Stomach (tissue), 8 donors: ENCODE measurements at regions not wholly inside any gene's neighbourhood (a gene's known extent, or its start where the extent isn't known, plus 50 kb on each side); places are given as distances from the start of the nearest gene placed in this dataset.
"Not testable (repeated sequence)": the region's sequence is repeated elsewhere in the genome, so short reads cannot be mapped to it uniquely, and the experiment has no call there.

Experiments used
- DNase-seq, 2 donors: peaks; one replicate each; pipeline versions ENCODE4 v3.0.0 to v3.0.0-alpha.2; 2013 to 2019
- H3K27ac ChIP-seq, 5 donors: fragments of 200-600 bp in 4 of 5; sonication (generic) in 4 of 5; one replicate each; pipeline ENCODE4 v1.5.1; 2013 to 2019; ENCODE audit warnings: mild to moderate bottlenecking in 1 of 5, moderate library complexity in 1 of 5
- H3K27me3 ChIP-seq, 3 donors: fragments of 200-600 bp; sonication (generic); one replicate each; pipeline ENCODE4 v1.5.1; 2017 to 2019; ENCODE audit warnings: mixed run types in 1 of 3
- H3K36me3 ChIP-seq, 4 donors: fragments of 200-600 bp; sonication (generic); 1 replicate in 3 of 4; 2 replicates in 1 of 4; pipeline ENCODE4 v1.5.1; 2016 to 2019
- H3K4me1 ChIP-seq, 4 donors: fragments of 200-600 bp; sonication (generic); one replicate each; pipeline ENCODE4 v1.5.1; 2016 to 2019
- H3K4me3 ChIP-seq, 4 donors: fragments of 200-600 bp; sonication (generic) in 3 of 4; one replicate each; pipeline ENCODE4 v1.5.1; 2016 to 2019; ENCODE audit warnings: mild to moderate bottlenecking in 1 of 4
- H3K9me3 ChIP-seq, 4 donors: fragments of 200-600 bp; sonication (generic); one replicate each; pipeline ENCODE4 v1.5.1; 2016 to 2019
- EP300 ChIP-seq: sonication (generic); formaldehyde crosslinking; IDR thresholded peaks from one replicate; pipeline ENCODE4 v1.6.1; 2017; ENCODE audit warnings: antibody characterized with exemption
- POLR2A ChIP-seq, 4 donors: fragments of 450-650 bp; IDR thresholded peaks; one replicate each; pipeline ENCODE4 v1.6.1; 2016; ENCODE audit warnings: antibody characterized with exemption in 4 of 4, control low read depth in 2 of 4, mild to moderate bottlenecking in 1 of 4, moderate library complexity in 1 of 4
- POLR2AphosphoS5 ChIP-seq, 3 donors: sonication (generic); formaldehyde crosslinking; IDR thresholded peaks; one replicate each; pipeline ENCODE4 v1.6.1; 2016; ENCODE audit warnings: antibody characterized with exemption in 3 of 3
- WGBS, 5 donors: extraction: QIAGEN DNeasy Blood & Tissue Kit in 3 of 5; methylation state at CpG; one replicate each; pipeline versions ENCODE4 v1.1.5 to v1.1.7; 2013 to 2018; 5-methylcytosine and 5-hydroxymethylcytosine counted together
- intact Hi-C: fragments of 100-400 bp; cut with DNase I; formaldehyde crosslinking; loops from one replicate; pipeline ENCODE4 v1.15.1; 2023; ENCODE audit warnings: low total_unique reads
- TF ChIP-seq, protein P1 (sequence below), 7 experiments: fragments of 450-650 bp in 4 of 7; fragments of 200-600 bp in 3 of 7; sonication (generic) in 3 of 7; IDR thresholded peaks; one replicate each; pipeline ENCODE4 v1.5.1; 2016 to 2019; ENCODE audit warnings: antibody characterized with exemption in 7 of 7, control low read depth in 2 of 7, mild to moderate bottlenecking in 1 of 7
- donor health status: healthy with polysubstance abuse.
- donor health status: Bipolar disorder and iron deficiency.
- donor health status: healthy.

DNA sequence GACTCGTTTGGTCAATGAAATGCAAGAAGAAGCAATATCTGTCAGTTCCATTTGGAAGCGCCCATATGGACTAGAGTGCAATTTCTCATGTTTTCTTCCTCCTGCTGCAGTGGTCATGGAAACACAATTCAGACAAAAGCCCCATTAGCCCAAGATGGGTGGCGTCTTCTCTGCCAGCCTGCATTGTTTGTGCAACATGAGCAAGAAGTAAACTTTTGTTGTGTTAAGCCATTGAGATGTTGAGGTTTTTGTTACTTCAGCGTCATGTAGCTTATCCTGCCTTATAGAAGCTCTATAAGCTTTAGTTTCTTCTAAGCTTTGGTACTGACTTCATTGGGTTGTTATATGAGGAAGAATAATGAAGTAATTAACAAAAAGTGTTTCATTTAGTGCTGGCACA lies 137.4 kb downstream of the NPIPB5 start:
- Histone ChIP-seq H3K9me3 (no peaks in the 10 kb centered on the region), H3K27me3 (peaks cover 0 to 73% (median 25%) of the 10 kb centered on the region in 3 donors), H3K4me3 (no peak overlapping the region), H3K36me3 (no peaks in the 10 kb centered on the region), H3K27ac (no peak overlapping the region), H3K4me1 (no peaks in the 10 kb centered on the region)
- intact Hi-C loops = no loop called here
- WGBS, 5 donors = 66 to 76% (median 71%) methylated on average over 4 of the region's 4 CpGs
- no peak for DNase-seq
- TF ChIP-seq POLR2A (IDR thresholded peaks at IDR 0.05) (no peak), POLR2AphosphoS5 (IDR thresholded peaks at IDR 0.05) (no peak), EP300 (no peak)
- TF ChIP-seq, protein P1, sequence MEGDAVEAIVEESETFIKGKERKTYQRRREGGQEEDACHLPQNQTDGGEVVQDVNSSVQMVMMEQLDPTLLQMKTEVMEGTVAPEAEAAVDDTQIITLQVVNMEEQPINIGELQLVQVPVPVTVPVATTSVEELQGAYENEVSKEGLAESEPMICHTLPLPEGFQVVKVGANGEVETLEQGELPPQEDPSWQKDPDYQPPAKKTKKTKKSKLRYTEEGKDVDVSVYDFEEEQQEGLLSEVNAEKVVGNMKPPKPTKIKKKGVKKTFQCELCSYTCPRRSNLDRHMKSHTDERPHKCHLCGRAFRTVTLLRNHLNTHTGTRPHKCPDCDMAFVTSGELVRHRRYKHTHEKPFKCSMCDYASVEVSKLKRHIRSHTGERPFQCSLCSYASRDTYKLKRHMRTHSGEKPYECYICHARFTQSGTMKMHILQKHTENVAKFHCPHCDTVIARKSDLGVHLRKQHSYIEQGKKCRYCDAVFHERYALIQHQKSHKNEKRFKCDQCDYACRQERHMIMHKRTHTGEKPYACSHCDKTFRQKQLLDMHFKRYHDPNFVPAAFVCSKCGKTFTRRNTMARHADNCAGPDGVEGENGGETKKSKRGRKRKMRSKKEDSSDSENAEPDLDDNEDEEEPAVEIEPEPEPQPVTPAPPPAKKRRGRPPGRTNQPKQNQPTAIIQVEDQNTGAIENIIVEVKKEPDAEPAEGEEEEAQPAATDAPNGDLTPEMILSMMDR (IDR thresholded peaks at IDR 0.05) = no peak

DNA sequence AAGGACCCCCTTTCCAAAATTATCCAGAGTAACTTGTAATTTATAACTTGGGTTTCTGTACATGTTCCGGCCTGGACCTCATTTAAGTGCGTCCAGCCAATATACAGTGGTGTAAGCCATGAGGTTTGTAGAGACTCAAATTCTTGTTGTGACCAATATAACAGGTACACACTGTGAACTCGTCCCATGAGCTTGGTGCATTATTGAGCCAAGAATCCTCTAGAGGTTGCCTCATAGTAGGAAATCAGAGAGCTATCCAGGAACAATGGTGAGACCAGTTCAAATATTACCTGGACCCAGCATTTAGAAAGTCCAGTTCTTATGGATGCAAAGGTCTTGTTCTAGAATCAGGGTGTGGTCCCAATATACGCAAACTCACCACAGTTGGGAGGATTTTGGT lies 138.2 kb downstream of the NPIPB5 start:
- TF ChIP-seq EP300 (no peak), POLR2AphosphoS5 (IDR thresholded peaks at IDR 0.05) (no peak)
- H3K9me3 ChIP-seq = no peaks in the 10 kb centered on the region
- 82 to 91% (median 91%) methylated on average over 4 of the region's 4 CpGs for WGBS, 5 donors
- H3K36me3 ChIP-seq = no peaks in the 10 kb centered on the region
- no peak overlapping the region for H3K4me3 ChIP-seq
- no peak overlapping the region for H3K27ac ChIP-seq
- H3K4me1 ChIP-seq = no peaks in the 10 kb centered on the region
- H3K27me3 ChIP-seq = peaks cover 0 to 73% (median 25%) of the 10 kb centered on the region in 3 donors
- intact Hi-C loops = no loop called here
- no peak for DNase-seq

DNA sequence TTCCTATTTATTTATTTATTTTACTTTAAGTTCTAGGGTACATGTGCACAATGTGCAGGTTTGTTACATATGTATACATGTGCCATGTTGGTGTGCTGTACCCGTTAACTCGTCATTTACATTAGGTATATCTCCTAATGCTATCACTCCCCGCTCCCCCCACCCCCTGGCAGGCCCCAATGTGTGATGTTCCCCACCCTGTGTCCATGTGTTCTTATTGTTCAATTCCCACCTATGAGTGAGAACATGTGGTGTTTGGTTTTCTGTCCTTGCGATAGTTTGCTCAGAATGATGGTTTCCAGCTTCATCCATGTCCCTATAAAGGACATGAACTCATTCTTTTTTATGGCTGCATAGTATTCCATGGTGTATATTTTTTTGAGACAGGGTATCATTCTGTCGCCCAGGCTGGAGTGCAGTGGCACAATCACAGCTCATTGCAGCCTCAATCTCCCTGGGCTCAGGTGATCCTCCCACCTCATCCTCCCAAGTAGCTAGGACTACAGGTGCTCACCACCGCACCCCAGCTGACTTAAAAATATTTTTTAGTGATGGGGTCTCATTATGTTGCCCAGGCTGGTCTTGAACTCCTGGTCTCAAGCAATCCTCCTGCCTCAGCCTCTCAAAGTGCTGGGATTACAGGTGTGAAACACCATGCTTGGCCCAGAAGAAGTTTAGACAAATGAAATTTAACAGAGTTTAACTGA lies 140.6 kb downstream of the NPIPB5 start:
- H3K4me1 ChIP-seq, DNase-seq, H3K27ac ChIP-seq, intact Hi-C loops, H3K9me3 ChIP-seq, H3K36me3 ChIP-seq, H3K4me3 ChIP-seq: not testable (repeated sequence)
- WGBS, 5 donors = 88 to 93% (median 91%) methylated on average over 6 of the region's 6 CpGs
- peaks cover 0 to 65% (median 19%) of the 10 kb centered on the region in 3 donors for H3K27me3 ChIP-seq

DNA sequence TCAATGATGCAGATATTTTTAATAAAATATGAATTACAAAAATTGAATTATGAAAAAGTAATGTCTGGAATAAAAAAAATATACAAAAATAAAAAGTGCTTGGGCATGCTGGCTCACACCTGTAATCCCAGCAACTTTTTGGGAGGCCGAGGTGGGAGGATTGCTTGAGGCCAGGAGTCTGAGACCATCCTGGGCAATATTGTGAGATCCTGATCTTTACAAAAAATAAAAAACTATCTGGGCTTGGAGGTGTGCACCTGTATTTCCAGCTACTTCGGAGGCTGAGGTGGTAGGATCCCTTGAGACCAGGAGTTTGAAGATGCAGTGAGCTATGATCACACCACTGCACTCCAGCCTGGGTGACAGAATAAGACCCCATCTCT lies 141.8 kb downstream of the NPIPB5 start:
- intact Hi-C loops = no loop called here
- H3K27ac ChIP-seq = no peak overlapping the region
- TF ChIP-seq, protein P1 (IDR thresholded peaks at IDR 0.05) = no peak
- no peak for TF ChIP-seq POLR2AphosphoS5 (IDR thresholded peaks at IDR 0.05)
- no peak for TF ChIP-seq POLR2A (IDR thresholded peaks at IDR 0.05)
- no peak for TF ChIP-seq EP300
- H3K4me3 ChIP-seq = no peak overlapping the region
- no peaks in the 10 kb centered on the region for H3K4me1 ChIP-seq
- DNase-seq = no peak
- peaks cover 0 to 55% (median 10%) of the 10 kb centered on the region in 3 donors for H3K27me3 ChIP-seq
- no peaks in the 10 kb centered on the region for H3K36me3 ChIP-seq
- no peaks in the 10 kb centered on the region for H3K9me3 ChIP-seq
- WGBS, 5 donors = 80 to 92% (median 84%) methylated on average over 2 of the region's 2 CpGs

GRCh38 chr16:22653876-22654275 lies 143.2 kb downstream of the NPIPB5 start:
- intact Hi-C loops = no loop called here
- Histone ChIP-seq H3K4me1 (no peaks in the 10 kb centered on the region), H3K36me3 (no peaks in the 10 kb centered on the region), H3K4me3 (no peak overlapping the region), H3K27me3 (peaks cover 0 to 40% (median 10%) of the 10 kb centered on the region in 3 donors), H3K9me3 (no peaks in the 10 kb centered on the region), H3K27ac (no peak overlapping the region)
- no peak for DNase-seq
- TF ChIP-seq, protein P1 (IDR thresholded peaks at IDR 0.05) = no peak
- 79 to 85% (median 83%) methylated on average over 6 of the region's 6 CpGs for WGBS, 5 donors

- DNase-seq, H3K4me1 ChIP-seq, H3K9me3 ChIP-seq, H3K27ac ChIP-seq, intact Hi-C loops, H3K4me3 ChIP-seq, H3K36me3 ChIP-seq: not testable (repeated sequence)
- peaks cover 0 to 35% (median 4%) of the 10 kb centered on the region in 3 donors for H3K27me3 ChIP-seq
- whole genome bisulfite sequencing, 5 donors = 84 to 95% (median 85%) methylated on average over 9 of the region's 9 CpGs
These were observed 145.9 kb downstream of the NPIPB5 start for GRCh38 chr16:22656573-22656972.
